ENCODE measurements at regions not wholly inside any gene's neighbourhood (a gene's known extent, or its start where the extent isn't known, plus 50 kb on each side); places are given as distances from the start of the nearest gene placed in this dataset.
"Not testable (repeated sequence)": the region's sequence is repeated elsewhere in the genome, so short reads cannot be mapped to it uniquely, and the experiment has no call there.

DNA sequence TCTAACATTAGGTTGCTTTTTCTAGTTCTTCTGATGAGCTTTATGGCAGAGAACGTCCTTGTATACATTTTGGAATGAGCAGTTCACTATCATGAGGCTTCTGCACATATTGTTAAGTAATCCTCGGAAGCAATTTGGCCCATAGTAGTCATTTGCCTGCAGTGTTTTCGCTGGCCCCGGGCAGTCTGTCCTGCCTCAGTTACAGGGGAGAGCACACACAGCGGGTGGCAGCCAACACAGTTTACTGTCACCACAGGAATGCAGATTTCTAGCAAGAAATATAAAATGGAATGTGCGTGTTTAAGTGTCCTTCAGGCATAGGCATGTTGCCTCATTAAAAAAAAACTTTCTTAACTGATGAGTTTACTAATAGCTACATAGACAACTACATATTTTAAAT lies 71.5 kb upstream of the GJB6 start:
- no peak overlapping the region for H3K4me3 ChIP-seq (replicated peaks in 1 of 2; ENCODE audit: low read depth in 2 of 2, low read length in 2 of 2)
- TF ChIP-seq, protein P1, sequence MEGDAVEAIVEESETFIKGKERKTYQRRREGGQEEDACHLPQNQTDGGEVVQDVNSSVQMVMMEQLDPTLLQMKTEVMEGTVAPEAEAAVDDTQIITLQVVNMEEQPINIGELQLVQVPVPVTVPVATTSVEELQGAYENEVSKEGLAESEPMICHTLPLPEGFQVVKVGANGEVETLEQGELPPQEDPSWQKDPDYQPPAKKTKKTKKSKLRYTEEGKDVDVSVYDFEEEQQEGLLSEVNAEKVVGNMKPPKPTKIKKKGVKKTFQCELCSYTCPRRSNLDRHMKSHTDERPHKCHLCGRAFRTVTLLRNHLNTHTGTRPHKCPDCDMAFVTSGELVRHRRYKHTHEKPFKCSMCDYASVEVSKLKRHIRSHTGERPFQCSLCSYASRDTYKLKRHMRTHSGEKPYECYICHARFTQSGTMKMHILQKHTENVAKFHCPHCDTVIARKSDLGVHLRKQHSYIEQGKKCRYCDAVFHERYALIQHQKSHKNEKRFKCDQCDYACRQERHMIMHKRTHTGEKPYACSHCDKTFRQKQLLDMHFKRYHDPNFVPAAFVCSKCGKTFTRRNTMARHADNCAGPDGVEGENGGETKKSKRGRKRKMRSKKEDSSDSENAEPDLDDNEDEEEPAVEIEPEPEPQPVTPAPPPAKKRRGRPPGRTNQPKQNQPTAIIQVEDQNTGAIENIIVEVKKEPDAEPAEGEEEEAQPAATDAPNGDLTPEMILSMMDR (IDR thresholded peaks at IDR 0.05; ENCODE audit: low read depth, low read length) = no peak
- no peak for DNase-seq (ENCODE audit: low read depth in 2 of 2)

DNA sequence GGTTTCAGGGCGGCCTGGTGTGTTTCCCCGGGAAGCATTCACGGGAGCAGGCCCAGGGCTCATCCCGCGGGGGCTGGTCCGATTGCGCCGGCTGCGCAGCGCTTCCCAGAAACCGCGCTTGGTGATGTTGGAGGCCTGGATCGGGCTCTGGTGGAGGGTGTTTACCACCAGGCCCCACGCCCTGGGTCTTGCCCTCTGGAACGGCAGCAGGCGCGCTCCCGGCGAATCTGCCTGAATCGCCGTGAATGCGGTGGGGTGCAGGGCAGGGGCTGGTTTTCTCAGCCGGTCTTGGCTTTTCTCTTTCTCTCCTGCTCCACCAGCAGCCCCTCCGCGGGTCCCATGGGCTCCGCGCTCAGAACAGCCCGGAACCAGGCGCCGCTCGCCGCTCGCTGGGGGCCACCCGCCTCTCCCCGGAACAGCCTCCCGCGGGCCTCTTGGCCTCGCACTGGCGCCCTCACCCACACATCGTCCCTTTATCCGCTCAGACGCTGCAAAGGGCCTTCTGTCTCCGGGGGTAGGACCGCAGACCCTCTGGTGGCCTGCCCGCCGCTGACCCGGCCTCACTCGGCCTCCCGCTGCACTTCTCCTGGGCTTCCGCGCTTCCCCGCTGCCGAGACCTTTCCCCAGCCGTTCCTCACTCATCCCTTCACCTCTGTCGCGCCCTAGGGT lies 69.4 kb upstream of the GJB6 start:
- TF ChIP-seq, protein P1 (IDR thresholded peaks at IDR 0.05; ENCODE audit: low read depth, low read length) = no peak
- peak overlapping the region; percentile 27 to 32 for H3K4me3 ChIP-seq (replicated peaks in 1 of 2; ENCODE audit: low read depth in 2 of 2, low read length in 2 of 2)
- DNase-seq (ENCODE audit: low read depth in 2 of 2) = peak in 1 of 2 donors; percentile 31

DNA sequence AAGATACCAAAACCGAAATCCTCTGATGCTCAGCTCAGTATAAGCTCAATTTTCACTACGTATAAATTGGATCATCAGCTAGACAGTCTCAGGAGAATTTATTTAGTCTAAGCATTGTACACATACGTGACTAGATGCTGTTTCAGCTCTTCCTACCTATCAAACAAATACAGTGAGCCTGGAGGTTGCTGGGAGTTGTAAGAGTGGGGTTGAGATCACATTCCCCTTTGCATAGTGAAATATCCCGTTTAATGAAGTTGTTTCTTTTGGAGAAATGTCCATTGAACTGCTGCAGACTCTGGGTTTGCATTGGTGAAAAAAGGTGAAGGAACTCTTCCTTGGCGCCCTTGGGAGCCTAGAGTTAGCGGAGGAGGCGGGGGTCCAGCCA lies 68.9 kb upstream of the GJB6 start:
- H3K4me3 ChIP-seq (replicated peaks in 1 of 2; ENCODE audit: low read depth in 2 of 2, low read length in 2 of 2) = no peak overlapping the region
- TF ChIP-seq, protein P1 (IDR thresholded peaks at IDR 0.05; ENCODE audit: low read depth, low read length) = no peak
- no peak for DNase-seq (ENCODE audit: low read depth in 2 of 2)

DNA sequence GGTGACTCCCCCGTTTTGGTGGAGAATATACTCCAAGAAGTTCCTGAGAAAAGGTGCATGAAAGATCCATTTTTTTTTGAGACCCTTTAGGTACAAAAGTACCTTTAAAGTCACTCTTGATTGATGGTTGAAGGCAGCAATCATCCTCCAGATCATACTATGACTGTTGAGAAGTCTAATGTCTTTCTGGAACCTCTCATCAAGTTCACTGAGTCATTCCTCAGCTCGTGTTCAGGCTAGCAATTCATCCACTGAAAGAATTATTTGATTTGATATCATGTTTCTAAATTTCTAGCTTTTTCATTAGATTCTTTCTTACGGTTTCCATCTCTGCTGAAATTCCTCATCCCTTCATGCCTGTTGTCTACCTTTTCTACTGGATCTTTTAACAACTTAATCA lies 65.1 kb upstream of the GJB6 start:
- H3K4me3 ChIP-seq (replicated peaks in 1 of 2; ENCODE audit: low read depth in 2 of 2, low read length in 2 of 2) = no peak overlapping the region
- TF ChIP-seq, protein P1 (IDR thresholded peaks at IDR 0.05; ENCODE audit: low read depth, low read length) = no peak
- no peak for DNase-seq (ENCODE audit: low read depth in 2 of 2)

DNA sequence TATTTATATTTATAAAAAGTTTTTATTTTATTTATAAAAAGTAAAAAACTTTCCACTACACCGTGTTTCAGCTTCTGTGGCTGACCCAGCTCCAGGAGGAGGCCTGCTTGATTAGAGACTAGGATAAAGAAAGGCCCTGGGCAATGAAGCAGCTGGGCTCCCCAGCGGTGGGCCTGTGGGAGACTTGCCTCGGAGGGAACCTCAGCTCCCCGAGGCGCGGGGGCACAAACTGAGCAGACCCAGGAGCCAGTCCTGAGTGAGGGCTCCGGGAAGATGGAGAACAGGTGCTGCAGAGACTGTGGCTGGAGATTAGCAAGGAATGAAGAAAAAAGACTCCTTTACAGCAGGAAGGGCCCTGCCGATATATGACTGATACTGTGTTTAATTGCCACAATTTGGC lies 63.8 kb upstream of the GJB6 start:
- DNase-seq (ENCODE audit: low read depth in 2 of 2) = no peak
- TF ChIP-seq, protein P1 (IDR thresholded peaks at IDR 0.05; ENCODE audit: low read depth, low read length) = no peak
- no peak overlapping the region for H3K4me3 ChIP-seq (replicated peaks in 1 of 2; ENCODE audit: low read depth in 2 of 2, low read length in 2 of 2)

DNA sequence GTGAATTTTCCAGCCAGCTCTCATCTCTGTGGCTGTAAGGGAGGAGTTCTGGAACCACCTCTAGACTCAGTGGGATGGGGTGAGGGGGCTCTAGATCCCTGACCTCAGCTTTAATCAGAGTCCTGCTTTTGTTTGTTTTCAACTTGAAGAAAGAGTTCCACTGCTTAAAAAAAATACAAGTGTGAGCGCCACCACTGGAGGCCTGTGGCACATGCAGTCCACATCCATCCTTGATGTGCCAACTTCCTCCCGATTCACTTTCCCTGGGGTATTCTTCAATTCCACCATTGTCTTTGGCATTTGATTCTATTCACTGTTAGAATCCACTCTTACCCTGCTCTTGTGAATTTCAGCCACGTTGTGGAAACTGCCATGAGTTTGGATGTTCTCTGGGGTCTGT lies 62.4 kb upstream of the GJB6 start:
- H3K4me3 ChIP-seq (replicated peaks in 1 of 2; ENCODE audit: low read depth in 2 of 2, low read length in 2 of 2) = no peak overlapping the region
- no peak for DNase-seq (ENCODE audit: low read depth in 2 of 2)
- TF ChIP-seq, protein P1 (IDR thresholded peaks at IDR 0.05; ENCODE audit: low read depth, low read length) = peak; percentile 15

DNA sequence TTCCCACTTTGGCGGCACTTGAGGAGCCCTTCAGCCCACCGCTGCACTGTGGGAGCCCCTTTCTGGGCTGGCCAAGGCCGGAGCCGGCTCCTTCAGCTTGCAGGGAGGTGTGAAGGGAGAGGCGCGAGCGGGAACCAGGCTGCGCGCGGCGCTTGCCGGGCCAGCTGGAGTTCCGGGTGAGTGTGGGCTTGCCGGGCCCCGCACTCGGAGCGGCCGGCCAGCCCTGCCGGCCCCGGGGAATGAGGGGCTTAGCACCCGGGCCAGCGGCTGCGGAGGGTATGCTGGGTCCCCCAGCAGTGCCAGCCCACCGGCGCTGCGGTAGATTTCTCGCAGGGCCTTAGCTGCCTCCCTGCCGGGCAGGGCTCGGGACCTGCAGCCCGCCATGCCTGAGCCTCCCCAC lies 60.2 kb upstream of the GJB6 start:
- not testable (repeated sequence) for H3K4me3 ChIP-seq (replicated peaks in 1 of 2; ENCODE audit: low read depth in 2 of 2, low read length in 2 of 2); DNase-seq (ENCODE audit: low read depth in 2 of 2)
